NCI-H2196 treated with DMSO at 0.1 percent for 48 hours (cell line): ENCODE measurements at regions not wholly inside any gene's neighbourhood (a gene's known extent, or its start where the extent isn't known, plus 50 kb on each side); places are given as distances from the start of the nearest gene placed in this dataset.
A peak's percentile ranks its signal among the peaks of the same experiment; 100 is the strongest.
"Not testable (repeated sequence)": the region's sequence is repeated elsewhere in the genome, so short reads cannot be mapped to it uniquely, and the experiment has no call there.

Experiments
- DNase-seq: peaks from one replicate; lab custom pipeline; 2025; ENCODE audit not compliant: unreplicated experiment; lab: John Stamatoyannopoulos, UW

DNA sequence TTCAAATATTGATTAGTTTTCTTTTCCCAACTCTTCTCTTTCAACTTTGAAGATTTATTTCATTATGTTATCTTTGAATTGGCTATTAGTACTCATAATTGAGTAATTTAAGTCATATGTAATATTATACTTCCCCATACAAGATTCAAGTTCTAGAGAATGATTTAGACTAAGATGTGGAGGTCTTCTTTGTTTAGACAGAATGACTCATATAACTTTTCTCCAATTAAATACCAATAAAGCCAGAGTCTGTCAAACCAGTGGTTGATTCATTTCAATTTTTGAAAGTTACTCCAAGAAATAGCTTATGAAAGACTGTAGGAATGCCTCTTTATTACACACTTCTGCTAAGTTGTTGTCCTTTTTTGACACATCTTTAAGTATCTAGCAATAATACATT is 115.8 kb upstream of the SLC35F3 start:
- DNase-seq = no peak

DNA sequence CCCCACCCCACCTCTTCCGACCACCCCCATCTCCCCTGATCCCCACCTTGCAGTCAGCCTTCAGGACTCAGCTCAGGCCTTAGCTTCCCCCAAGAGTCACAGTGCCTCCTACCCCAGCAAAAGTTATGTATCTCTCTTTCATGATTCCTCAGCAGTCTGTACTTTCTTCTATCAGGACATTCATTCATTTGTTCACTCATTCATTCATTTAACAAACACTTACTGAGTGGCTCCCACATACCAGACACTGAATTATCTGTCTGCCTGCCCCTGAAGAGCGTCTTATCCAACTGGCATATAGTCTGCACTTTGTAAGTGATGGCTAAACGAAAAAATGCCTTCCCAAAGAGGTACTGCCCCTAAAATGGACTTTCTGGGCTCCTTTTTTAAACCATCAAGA is 114.4 kb upstream of the SLC35F3 start:
- DNase-seq = no peak

DNA sequence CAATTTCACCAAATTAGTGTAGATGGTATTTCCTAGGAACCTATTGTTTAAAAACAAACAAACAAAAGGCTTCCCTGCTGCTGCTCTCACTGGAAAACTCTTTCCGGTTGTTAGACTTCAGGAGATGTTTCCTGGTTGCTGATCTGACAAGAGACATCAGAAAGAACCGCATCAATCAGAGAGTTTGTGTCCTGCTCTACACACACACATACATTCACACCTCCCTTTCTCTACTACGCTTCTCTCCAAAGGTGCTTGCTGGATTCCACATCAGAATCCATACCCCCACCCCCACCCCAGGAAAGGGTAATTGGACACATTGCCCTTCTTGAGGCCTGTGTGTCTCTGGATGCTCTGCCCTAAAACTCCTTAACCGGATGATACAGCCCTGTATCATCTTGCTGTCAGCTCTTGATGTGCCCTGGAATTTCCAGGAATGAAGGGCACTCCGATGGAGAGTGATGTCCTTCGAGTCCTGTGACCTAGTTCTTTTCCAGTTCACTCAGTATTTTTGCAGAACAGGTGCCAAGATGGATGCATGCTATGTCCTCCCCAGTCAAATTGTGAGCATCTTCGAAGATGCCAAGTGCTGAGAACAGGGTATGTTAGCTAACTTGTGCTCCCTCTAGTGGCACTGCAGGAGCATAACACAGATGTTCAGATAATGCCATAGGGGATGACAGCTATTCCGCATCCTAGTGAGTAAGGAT is 113.7 kb upstream of the SLC35F3 start:
- DNase-seq = peak; percentile 31

GRCh38 chr1:233791372-233791703 is 113.1 kb upstream of the SLC35F3 start:
- DNase-seq = no peak

DNA sequence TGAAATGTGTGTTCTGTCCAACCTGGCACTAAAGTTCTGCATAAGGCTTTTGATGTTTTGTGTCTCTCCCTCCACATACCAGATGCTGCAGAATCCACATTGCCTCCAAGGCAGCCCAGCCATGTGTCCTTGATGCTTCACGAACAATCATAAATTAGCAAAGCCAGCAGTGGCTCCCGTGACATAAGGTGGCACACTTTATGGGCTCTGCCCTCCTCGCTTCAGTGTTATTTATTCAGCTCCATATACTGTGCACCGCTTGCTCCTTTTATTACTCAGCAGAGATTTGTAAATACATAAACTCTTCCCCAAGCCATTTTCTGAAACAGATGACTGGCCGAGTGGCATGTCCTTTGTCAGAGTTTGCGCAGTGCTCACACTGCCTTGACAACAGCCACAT is 112.8 kb upstream of the SLC35F3 start:
- DNase-seq = no peak

GRCh38 chr1:233794863-233795262 is 109.6 kb upstream of the SLC35F3 start:
- no peak for DNase-seq

- DNase-seq = no peak
These were observed 108.2 kb upstream of the SLC35F3 start for GRCh38 chr1:233796146-233796783.

DNA sequence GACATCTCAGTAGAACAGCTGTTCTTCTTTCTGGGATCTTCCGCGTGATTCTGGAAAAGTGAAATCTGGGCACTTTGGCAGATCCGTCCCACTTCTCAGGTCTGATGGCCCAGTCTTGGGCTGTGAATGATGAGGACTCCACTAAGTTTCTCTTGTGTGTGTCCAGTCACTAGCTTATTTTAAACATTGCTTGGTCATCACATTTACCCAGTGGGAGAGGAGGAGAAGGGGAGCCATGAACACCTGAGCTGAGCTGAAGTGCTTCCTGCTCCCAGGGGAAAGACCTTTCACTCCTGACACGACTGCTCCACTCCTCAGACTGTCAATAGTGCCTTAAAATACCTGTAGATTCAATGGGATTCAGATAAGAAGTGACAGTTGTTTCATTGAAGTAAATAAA is 101.9 kb upstream of the SLC35F3 start:
- DNase-seq = no peak

DNA sequence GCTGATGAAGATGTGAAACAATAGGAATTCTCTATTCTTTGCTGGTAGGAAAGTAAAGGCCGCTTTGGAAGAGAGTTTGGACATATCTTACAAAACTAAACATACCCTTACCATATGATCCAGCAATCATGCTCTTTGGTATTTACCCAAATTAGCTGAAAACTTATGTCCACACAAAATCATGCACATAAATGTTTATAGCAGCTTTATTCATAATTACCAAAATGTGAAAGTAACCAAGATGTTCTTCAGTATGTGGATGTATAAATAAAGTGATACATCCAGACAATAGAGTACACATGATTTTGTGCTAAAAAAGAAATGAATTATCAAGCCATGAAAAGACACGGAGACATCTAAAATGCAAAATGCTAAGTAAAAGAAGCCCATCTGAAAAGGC is 98.7 kb upstream of the SLC35F3 start:
- DNase-seq = no peak

DNA sequence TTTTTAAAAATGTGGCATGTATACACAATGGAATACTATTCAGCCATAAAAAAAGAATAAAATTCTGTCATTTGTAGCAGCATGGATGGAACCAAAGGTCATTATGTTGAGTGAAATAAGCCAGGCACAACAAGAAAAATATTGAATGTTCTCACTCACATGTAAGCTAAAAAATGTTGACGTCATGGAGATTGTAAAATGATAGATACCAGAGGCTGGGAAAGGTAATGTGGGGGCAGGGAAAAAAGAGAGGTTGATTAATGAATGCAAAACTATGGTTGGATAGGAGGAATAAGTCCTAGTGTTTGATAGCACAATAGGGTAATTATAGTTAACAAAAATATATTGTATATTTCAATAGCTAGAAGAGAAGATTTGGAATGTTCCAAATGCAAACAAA is 89.1 kb upstream of the SLC35F3 start:
- DNase-seq = no peak

DNA sequence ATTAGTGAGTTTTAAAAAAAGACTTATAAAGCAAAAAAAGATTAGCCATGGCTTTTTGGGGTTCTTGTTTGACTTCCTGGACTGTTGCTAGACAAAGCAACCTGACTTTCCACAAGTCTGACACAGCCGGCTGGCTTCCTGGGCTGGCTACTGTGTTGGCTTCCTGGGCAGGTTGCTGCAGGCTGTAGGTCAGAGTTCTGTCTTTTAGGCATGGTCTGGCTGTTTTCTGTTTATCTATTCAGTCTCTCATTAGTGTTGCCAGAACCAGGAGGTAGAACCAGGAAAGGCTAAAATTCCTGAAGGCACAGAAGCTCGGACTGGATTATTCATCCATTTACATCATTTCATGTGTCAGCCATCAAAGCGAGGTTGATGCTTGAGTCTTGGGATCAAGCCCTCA is 88.6 kb upstream of the SLC35F3 start:
- DNase-seq = no peak

DNA sequence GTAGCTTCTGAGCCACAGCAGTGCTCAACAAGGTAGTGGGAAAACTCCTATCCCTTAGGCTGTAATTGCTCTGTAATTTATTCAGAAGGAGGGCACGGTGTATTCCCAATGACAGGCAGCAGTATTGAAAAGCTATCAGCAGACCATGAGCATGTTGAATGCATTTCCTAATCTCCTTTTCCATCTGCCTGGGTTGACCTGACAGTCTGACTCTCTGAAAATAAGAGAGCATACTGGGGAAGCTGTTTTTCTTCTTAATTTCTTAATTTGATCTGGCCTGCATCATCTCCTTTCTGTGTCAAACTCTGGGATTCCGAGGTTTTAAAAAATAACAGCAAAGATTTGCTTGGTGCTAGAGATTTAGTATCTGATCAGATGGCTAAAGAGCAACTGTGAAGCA is 88.1 kb upstream of the SLC35F3 start:
- DNase-seq = no peak

DNA sequence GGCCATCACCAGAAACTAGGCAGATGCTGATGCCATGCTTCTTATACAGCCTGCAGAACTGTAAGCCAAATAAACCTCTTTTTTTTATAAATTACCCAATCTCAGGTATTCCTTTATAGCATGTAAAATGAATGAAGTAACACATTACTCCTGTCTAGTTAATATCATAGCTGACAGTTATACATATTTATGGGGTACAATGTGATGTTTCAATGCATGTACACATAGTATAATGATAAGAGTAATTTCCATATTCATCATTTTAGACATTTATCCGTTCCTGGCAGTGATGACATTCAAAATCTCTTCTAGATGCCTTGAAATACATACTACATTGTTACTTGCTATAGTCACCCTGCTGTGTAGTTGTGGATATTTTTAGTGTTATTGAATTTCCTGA is 85.4 kb upstream of the SLC35F3 start:
- no peak for DNase-seq

DNA sequence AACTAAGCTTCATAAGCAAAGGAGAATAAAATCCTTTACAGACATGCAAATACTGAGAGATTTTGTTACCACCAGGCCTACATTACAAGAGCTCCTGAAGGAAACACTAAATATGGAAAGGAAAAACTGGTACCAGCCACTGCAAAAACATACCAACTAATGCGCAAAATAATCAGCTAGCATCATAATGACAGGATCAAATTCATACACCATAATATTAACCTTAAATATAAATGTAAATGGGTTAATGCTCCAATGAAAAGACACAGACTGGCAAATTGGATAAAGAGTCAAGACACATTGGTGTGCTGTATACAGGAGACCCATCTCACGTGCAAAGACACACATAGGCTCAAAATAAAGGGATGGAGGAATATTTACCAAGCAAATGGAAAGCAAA is 80.3 kb upstream of the SLC35F3 start:
- not testable (repeated sequence) for DNase-seq

- not testable (repeated sequence) for DNase-seq
These were observed 76.5 kb upstream of the SLC35F3 start for GRCh38 chr1:233827937-233828336.

- DNase-seq = no peak
These were observed 76.0 kb upstream of the SLC35F3 start for GRCh38 chr1:233828480-233828879.

DNA sequence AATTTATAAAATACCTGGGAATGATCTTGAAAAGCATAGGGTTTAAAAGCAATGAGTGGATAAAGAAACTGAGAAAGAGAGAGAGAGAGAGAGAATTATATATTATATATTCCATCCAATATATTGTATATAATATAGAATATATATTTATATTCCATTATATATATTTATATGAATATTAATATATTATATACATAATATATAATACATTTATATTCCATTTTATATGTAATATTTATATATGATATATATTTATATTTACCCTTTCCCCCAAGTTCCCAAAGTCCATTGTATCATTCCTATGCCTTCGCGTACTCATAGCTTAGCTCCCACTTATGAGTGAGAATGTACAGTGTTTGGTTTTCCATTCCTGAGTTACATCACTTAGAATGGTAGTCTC is 69.9 kb upstream of the SLC35F3 start:
- DNase-seq = no peak

DNA sequence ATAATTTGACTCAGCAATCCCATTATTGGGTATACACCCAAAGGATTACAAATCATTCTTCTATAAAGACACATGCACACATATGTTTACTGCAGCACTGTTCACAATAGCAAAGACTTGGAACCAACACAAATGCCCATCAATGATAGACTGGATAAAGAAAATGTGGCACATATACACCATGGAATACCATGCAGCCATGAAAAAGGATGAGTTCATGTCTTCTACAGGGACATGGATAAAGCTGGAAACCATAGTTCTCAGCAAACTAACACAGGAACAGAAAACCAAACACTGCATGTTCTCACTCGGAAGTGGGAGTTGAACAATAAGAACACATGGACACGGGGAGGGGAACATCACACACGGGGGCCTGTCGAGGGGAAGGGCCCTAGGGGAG is 66.3 kb upstream of the SLC35F3 start:
- not testable (repeated sequence) for DNase-seq

DNA sequence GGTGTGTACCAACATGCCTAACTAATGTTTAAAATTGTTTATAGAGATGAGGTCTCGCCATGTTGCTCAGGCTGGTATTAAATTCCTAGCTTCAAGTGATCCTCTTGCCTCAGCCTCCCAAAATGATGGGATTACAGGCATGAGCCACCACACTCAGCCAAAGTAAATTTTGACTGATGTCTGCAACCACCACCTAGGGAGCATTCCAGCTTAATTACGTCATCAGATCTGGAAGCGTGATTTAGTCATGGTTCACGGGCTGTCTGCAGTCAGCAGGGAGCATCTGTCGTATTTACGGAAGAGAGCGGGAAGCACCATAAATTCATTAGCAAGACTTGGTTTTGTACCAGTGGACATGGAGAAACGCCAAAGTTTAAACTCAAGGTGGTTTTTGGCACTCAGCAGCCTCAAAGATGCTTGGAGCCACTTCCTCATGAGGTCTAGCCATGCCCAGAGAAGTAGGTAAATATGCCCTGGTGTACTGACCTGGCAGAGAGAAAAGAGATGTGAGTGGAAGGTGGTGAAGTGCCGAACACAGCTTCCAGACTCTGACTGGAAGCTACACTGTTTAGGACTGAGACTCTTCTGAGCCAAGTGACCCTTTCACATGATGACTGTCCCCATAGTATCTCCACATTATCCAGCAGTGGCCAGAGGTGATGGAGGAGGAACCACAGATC is 60.8 kb upstream of the SLC35F3 start:
- DNase-seq = no peak

DNA sequence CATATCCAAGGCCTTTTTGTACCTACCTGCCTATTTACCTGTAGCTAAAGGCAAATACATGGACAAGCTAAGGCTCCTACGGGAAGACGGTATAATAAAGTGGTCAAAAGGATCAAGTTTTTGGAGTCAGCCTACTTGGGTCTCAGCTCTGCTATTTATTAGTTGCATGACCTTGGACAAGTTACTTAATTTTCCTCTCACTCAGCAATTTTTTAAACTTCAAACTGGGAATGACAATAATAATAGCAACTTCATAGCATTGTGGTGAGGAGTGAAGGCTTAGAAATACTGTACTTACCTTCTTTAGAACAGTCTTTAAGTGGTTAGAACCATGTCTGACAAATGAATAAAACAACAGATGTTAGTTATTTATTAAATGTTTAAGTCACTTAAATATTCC is 60.2 kb upstream of the SLC35F3 start:
- DNase-seq = no peak

DNA sequence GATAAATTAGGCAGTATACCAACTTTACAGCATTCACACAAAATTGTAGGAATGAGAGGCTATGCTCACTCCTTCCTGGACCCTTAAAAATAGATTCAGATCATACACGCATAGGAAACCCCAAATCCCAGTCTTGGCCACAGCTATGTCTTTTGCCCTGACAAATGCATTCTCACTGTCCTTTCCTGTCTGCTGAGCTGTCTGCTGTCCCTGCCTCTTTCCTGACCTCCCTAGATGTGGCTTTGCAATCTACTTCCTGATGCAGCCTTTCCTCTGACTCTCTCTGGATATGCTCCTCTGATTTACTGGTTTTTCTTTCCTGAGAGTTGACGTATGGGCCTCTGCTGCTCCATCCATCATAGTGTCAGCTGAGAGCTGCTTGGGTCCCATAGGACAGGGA is 59.8 kb upstream of the SLC35F3 start:
- DNase-seq = no peak
